ENCODE measurements at regions not wholly inside any gene's neighbourhood (a gene's known extent, or its start where the extent isn't known, plus 50 kb on each side); places are given as distances from the start of the nearest gene placed in this dataset.

GRCh38 chr4:35167385-35167784, 1076.9 kb downstream of the ARAP2 start:
- Histone ChIP-seq H3K36me3 (ENCODE audit: control insufficient read depth, insufficient read depth, low read length) (no peaks in the 10 kb centered on the region), H3K4me3 (ENCODE audit: low read depth, low read length) (no peak overlapping the region), H3K27me3 (ENCODE audit: control insufficient read depth, insufficient read depth, low read length) (no peaks in the 10 kb centered on the region)
- DNase-seq (ENCODE audit: low read depth) = no peak
- no peak for TF ChIP-seq CTCF (IDR thresholded peaks at IDR 0.05; ENCODE audit: insufficient read depth, low read length, poor library complexity, severe bottlenecking)

GRCh38 chr4:35175487-35175886, 1068.8 kb downstream of the ARAP2 start:
- no peak for DNase-seq (ENCODE audit: low read depth)
- no peaks in the 10 kb centered on the region for H3K27me3 ChIP-seq (ENCODE audit: control insufficient read depth, insufficient read depth, low read length)
- H3K36me3 ChIP-seq (ENCODE audit: control insufficient read depth, insufficient read depth, low read length) = no peaks in the 10 kb centered on the region
- no peak overlapping the region for H3K4me3 ChIP-seq (ENCODE audit: low read depth, low read length)
- no peak for TF ChIP-seq CTCF (IDR thresholded peaks at IDR 0.05; ENCODE audit: insufficient read depth, low read length, poor library complexity, severe bottlenecking)

- Histone ChIP-seq H3K4me3 (ENCODE audit: low read depth, low read length) (no peak overlapping the region), H3K27me3 (ENCODE audit: control insufficient read depth, insufficient read depth, low read length) (no peaks in the 10 kb centered on the region), H3K36me3 (ENCODE audit: control insufficient read depth, insufficient read depth, low read length) (no peaks in the 10 kb centered on the region)
- TF ChIP-seq CTCF (IDR thresholded peaks at IDR 0.05; ENCODE audit: insufficient read depth, low read length, poor library complexity, severe bottlenecking) = no peak
- DNase-seq (ENCODE audit: low read depth) = no peak
Observed at GRCh38 chr4:35175894-35176293, 1068.4 kb downstream of the ARAP2 start.

GRCh38 chr4:35182451-35182850, 1061.9 kb downstream of the ARAP2 start:
- no peaks in the 10 kb centered on the region for H3K36me3 ChIP-seq (ENCODE audit: control insufficient read depth, insufficient read depth, low read length)
- H3K4me3 ChIP-seq (ENCODE audit: low read depth, low read length) = no peak overlapping the region
- DNase-seq (ENCODE audit: low read depth) = no peak
- no peak for TF ChIP-seq CTCF (IDR thresholded peaks at IDR 0.05; ENCODE audit: insufficient read depth, low read length, poor library complexity, severe bottlenecking)
- no peaks in the 10 kb centered on the region for H3K27me3 ChIP-seq (ENCODE audit: control insufficient read depth, insufficient read depth, low read length)

GRCh38 chr4:35189988-35190613, 1054.2 kb downstream of the ARAP2 start:
- Histone ChIP-seq H3K36me3 (ENCODE audit: control insufficient read depth, insufficient read depth, low read length) (no peaks in the 10 kb centered on the region), H3K4me3 (ENCODE audit: low read depth, low read length) (no peak overlapping the region), H3K27me3 (ENCODE audit: control insufficient read depth, insufficient read depth, low read length) (no peaks in the 10 kb centered on the region)
- TF ChIP-seq CTCF (IDR thresholded peaks at IDR 0.05; ENCODE audit: insufficient read depth, low read length, poor library complexity, severe bottlenecking) = no peak
- no peak for DNase-seq (ENCODE audit: low read depth)

GRCh38 chr4:35201403-35201802, 1042.9 kb downstream of the ARAP2 start:
- no peak for TF ChIP-seq CTCF (IDR thresholded peaks at IDR 0.05; ENCODE audit: insufficient read depth, low read length, poor library complexity, severe bottlenecking)
- DNase-seq (ENCODE audit: low read depth) = no peak

More at GRCh38 chr4:35201403-35201802, 1042.9 kb downstream of the ARAP2 start:
- no peaks in the 10 kb centered on the region for H3K27me3 ChIP-seq (ENCODE audit: control insufficient read depth, insufficient read depth, low read length)
- H3K4me3 ChIP-seq (ENCODE audit: low read depth, low read length) = no peak overlapping the region
- H3K36me3 ChIP-seq (ENCODE audit: control insufficient read depth, insufficient read depth, low read length) = no peaks in the 10 kb centered on the region

Measured in kidney epithelial cell (primary cell).